SHP77 (cell line): ENCODE measurements at regions not wholly inside any gene's neighbourhood (a gene's known extent, or its start where the extent isn't known, plus 50 kb on each side); places are given as distances from the start of the nearest gene placed in this dataset.

Experiments used
- DNase-seq, 2 experiments: peaks; one replicate each; lab custom pipeline; 2025; lab: John Stamatoyannopoulos, UW

GRCh38 chr5:61905613-61906012 lies 400.4 kb upstream of the KIF2A start:
- no peak for DNase-seq

- DNase-seq: no peak
Observed at GRCh38 chr5:61906820-61907219, 399.2 kb upstream of the KIF2A start.

GRCh38 chr5:61907995-61908394 lies 398.0 kb upstream of the KIF2A start:
- no peak for DNase-seq

- no peak for DNase-seq
Observed at GRCh38 chr5:61910771-61911170, 395.2 kb upstream of the KIF2A start.

GRCh38 chr5:61912559-61912958 lies 393.4 kb upstream of the KIF2A start:
- DNase-seq: no peak

GRCh38 chr5:61915646-61916045 lies 390.4 kb upstream of the KIF2A start:
- DNase-seq: no peak

GRCh38 chr5:61916621-61917620 lies 389.1 kb upstream of the KIF2A start:
- no peak for DNase-seq

- no peak for DNase-seq
Observed at GRCh38 chr5:61918611-61919010, 387.4 kb upstream of the KIF2A start.

GRCh38 chr5:61919920-61920319 lies 386.1 kb upstream of the KIF2A start:
- peak in 1 of 2 experiments; percentile 17 for DNase-seq

- no peak for DNase-seq
Observed at GRCh38 chr5:61924251-61924650, 381.8 kb upstream of the KIF2A start.

- DNase-seq: no peak
Observed at GRCh38 chr5:61926911-61927310, 379.1 kb upstream of the KIF2A start.

- no peak for DNase-seq
Observed at GRCh38 chr5:61931236-61931635, 374.8 kb upstream of the KIF2A start.

GRCh38 chr5:61933787-61934626 lies 372.0 kb upstream of the KIF2A start:
- DNase-seq: peak; percentile 36 to 39

- DNase-seq: no peak
Observed at GRCh38 chr5:61941637-61942036, 364.4 kb upstream of the KIF2A start.

- no peak for DNase-seq
Observed at GRCh38 chr5:61942462-61943049, 363.4 kb upstream of the KIF2A start.

- DNase-seq: no peak
Observed at GRCh38 chr5:61943713-61944112, 362.3 kb upstream of the KIF2A start.

- no peak for DNase-seq
Observed at GRCh38 chr5:61948151-61948550, 357.9 kb upstream of the KIF2A start.

- no peak for DNase-seq
Observed at GRCh38 chr5:61949054-61949678, 356.8 kb upstream of the KIF2A start.

GRCh38 chr5:61949679-61950435 lies 356.1 kb upstream of the KIF2A start:
- no peak for DNase-seq

GRCh38 chr5:61951295-61951694 lies 354.7 kb upstream of the KIF2A start:
- DNase-seq: no peak

- DNase-seq: no peak
Observed at GRCh38 chr5:61953913-61954312, 352.1 kb upstream of the KIF2A start.
